Panc1 (cell line): ENCODE measurements at regions not wholly inside any gene's neighbourhood (a gene's known extent, or its start where the extent isn't known, plus 50 kb on each side); places are given as distances from the start of the nearest gene placed in this dataset.
A peak's percentile ranks its signal among the peaks of the same experiment; 100 is the strongest.

Experiments used
- ATAC-seq: fragments of 200-7000 bp; cut with Tn5 transposase; 2 replicates; pipeline ENCODE4 v1.9.1; 2020; ENCODE audit warnings: mild to moderate bottlenecking, moderate library complexity
- BruUV-seq: library from RNA; stranded (reverse); fragments of 400-500 nt; replicated peaks from 2 replicates; lab custom pipeline; 2021; lab: Mats Ljungman, UMichigan
- CTCF ChIA-PET: fragments of 300-600 bp; sonication (Branson Sonifier 250); formaldehyde crosslinking; loops from one replicate; lab custom pipeline; 2022; ENCODE audit warnings: antibody characterized with exemption; lab: Charles Lee
- POLR2A ChIA-PET: fragments of 300-600 bp; sonication (Branson Sonifier 250); formaldehyde crosslinking; loops from one replicate; lab custom pipeline; 2022; ENCODE audit warnings: antibody characterized with exemption; lab: Charles Lee
- DNase-seq: peaks from one replicate; pipeline ENCODE4 v3.0.0-alpha.2; 2010; ENCODE audit warnings: low read depth, low spot score
- H3K27ac ChIP-seq: 2 replicates; pipeline ENCODE4 v1.5.1; 2011; ENCODE audit warnings: mild to moderate bottlenecking, low read length, inconsistent platforms
- H3K27me3 ChIP-seq: fragments of 200-500 bp; sonication (Bioruptor generic); 2 replicates; pipeline ENCODE4 v1.6.0; 2014; ENCODE audit warnings: low read length, inconsistent platforms; ENCODE audit not compliant: control insufficient read depth, insufficient read depth
- H3K36me3 ChIP-seq: fragments of 200-500 bp; sonication (Bioruptor generic); 2 replicates; pipeline ENCODE4 v1.5.1; 2014; ENCODE audit warnings: inconsistent platforms, mild to moderate bottlenecking, low read length, moderate library complexity; ENCODE audit not compliant: control insufficient read depth, insufficient read depth
- H3K4me1 ChIP-seq: 2 replicates; pipeline ENCODE4 v1.5.1; 2011; ENCODE audit warnings: inconsistent platforms, mild to moderate bottlenecking, low read length, moderate library complexity; ENCODE audit not compliant: control insufficient read depth, insufficient read depth
- H3K4me3 ChIP-seq, 2 experiments: 2 replicates each; pipeline ENCODE4 v1.5.1; 2011 to 2012; ENCODE audit warnings: low read depth in 2 of 2, low read length in 2 of 2, mild to moderate bottlenecking in 2 of 2, inconsistent platforms in 1 of 2, moderate library complexity in 1 of 2
- H3K9me3 ChIP-seq: fragments of 200-500 bp; sonication (Bioruptor generic); 2 replicates; pipeline ENCODE4 v1.5.1; 2014; ENCODE audit warnings: low read depth, mild to moderate bottlenecking, inconsistent platforms, low read length, moderate library complexity; ENCODE audit not compliant: control insufficient read depth, insufficient read depth
- CTCF ChIP-seq: fragments of 450-650 bp; IDR thresholded peaks from 2 replicates; pipeline ENCODE4 v1.5.1; 2017; ENCODE audit warnings: mild to moderate bottlenecking
- POLR2AphosphoS5 ChIP-seq: IDR thresholded peaks from 2 replicates; pipeline ENCODE4 v1.6.1; 2012; ENCODE audit warnings: mild to moderate bottlenecking, low read depth, low read length, moderate library complexity
- REST ChIP-seq, 2 experiments: IDR thresholded peaks; 2 replicates each; pipeline ENCODE4 v1.6.1; 2011 to 2012; ENCODE audit warnings: low read depth in 2 of 2, control low read depth in 1 of 2, low read length in 1 of 2, mild to moderate bottlenecking in 1 of 2, moderate library complexity in 1 of 2; ENCODE audit not compliant: insufficient read depth in 1 of 2
- SIN3A ChIP-seq: IDR thresholded peaks from 2 replicates; pipeline ENCODE4 v1.6.1; 2012; ENCODE audit warnings: low read depth, mild to moderate bottlenecking, low read length, moderate library complexity, borderline replicate concordance; ENCODE audit not compliant: insufficient read depth
- TCF7L2 ChIP-seq: IDR thresholded peaks from 2 replicates; pipeline ENCODE4 v1.6.1; 2011; ENCODE audit warnings: mild to moderate bottlenecking, low read depth, low read length, inconsistent platforms
- in situ Hi-C: cut with HindIII; loops from 2 replicates; pipeline ENCODE4 v1.10.0; 2016; ENCODE audit warnings: low sequenced_read_pairs, low pct_unique_long_range_greater_than_20kb
- intact Hi-C: fragments of 100-400 bp; cut with micrococcal nuclease; formaldehyde crosslinking; loops from one replicate; pipeline ENCODE4 v1.10.0; 2022; ENCODE audit not compliant: unreplicated experiment

DNA sequence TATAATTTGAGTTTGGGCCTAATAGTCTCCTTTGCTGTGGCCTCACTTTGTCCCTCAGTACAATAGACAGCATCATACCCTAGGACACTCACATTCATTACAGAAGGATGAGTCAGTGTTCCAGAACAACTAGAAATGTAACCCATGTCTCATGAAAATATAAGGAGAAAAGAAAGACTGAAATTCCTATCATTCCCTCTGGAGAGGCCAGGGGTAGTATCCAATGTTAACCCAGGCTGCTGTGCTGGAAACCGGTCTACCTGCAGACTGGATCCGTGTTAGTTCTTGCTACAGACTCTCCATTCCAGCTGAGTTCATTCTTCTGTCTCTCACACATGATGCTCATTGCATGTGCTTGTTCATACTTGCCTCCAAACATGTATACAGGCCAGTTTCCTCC is 75.8 kb upstream of the HOXC13 start:
- DNase-seq: no peak
- Histone ChIP-seq H3K27ac (peak overlapping the region; percentile 51; the same call in 1 of the 2 replicates), H3K9me3 (no peaks in the 10 kb centered on the region), H3K27me3 (no peaks in the 10 kb centered on the region), H3K36me3 (no peaks in the 10 kb centered on the region), H3K4me1 (peaks cover 7% of the 10 kb centered on the region), H3K4me3 (no peak overlapping the region)
- ChIA-PET CTCF (no interaction called here), POLR2A (no interaction called here)
- no peak for ATAC-seq
- no TSS peak for BruUV-seq
- intact Hi-C loops (no loop called here), in situ Hi-C loops (no loop called here)
- no peak for TF ChIP-seq TCF7L2
- TF ChIP-seq SIN3A: no peak
- TF ChIP-seq POLR2AphosphoS5: no peak

GRCh38 chr12:53866727-53867126 is 71.9 kb upstream of the HOXC13 start:
- ChIA-PET CTCF (no interaction called here), POLR2A (no interaction called here)
- Histone ChIP-seq H3K36me3 (no peaks in the 10 kb centered on the region), H3K4me3 (no peak overlapping the region), H3K27me3 (no peaks in the 10 kb centered on the region), H3K9me3 (no peaks in the 10 kb centered on the region), H3K4me1 (peaks cover 11% of the 10 kb centered on the region), H3K27ac (no peak overlapping the region)
- no peak for ATAC-seq
- intact Hi-C loops (no loop called here), in situ Hi-C loops (no loop called here)
- no peak for DNase-seq
- TF ChIP-seq REST (IDR thresholded peaks at IDR 0.05; ENCODE audit: insufficient read depth in 1 of 2, low read depth in 2 of 2, low read length in 1 of 2) (no peak), POLR2AphosphoS5 (no peak), TCF7L2 (no peak), SIN3A (no peak), CTCF (no peak)
- no TSS peak for BruUV-seq

DNA sequence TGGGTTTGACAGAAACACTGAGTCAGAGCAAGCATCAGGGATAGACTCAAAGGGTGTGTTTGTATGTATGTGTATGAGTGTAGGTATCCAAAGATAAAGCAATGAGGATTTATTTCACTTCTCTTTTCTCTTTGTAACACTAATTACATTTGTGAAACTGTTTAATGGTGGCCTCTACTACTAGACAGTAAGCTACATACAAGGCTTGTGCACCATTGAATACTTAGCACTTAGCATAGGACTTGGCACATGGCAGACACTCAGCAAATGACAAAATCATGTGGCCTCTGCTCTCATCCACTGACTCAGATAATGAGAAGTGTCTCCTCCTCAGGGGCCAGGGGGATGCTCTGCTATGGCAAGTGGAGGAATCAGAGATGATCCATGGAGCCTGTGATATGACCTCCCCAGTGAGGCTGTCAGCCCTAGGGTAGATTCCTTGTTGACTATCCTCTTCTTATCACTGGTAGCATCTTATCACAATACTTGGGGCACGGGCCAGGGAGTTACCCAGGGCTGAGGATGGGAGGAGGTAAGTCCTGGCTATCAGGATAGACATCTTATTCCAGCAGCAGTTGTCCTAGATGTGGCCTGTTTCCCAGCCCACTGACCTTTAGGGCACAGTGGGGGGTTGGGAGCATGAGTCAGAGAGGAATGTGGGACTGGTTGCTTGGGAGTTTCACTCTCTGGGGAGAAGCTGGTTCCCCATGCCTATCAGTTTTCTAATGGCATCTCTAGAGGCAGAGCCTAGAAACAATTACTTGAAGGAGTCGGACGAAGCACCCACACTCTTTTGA is 71.2 kb upstream of the HOXC13 start:
- Histone ChIP-seq H3K27me3 (no peaks in the 10 kb centered on the region), H3K27ac (peak overlapping the region; percentile 49), H3K36me3 (no peaks in the 10 kb centered on the region), H3K4me1 (peaks cover 11% of the 10 kb centered on the region), H3K9me3 (no peaks in the 10 kb centered on the region), H3K4me3 (no peak overlapping the region)
- no peak for TF ChIP-seq CTCF
- TF ChIP-seq POLR2AphosphoS5: no peak
- no peak for TF ChIP-seq TCF7L2
- no peak for TF ChIP-seq SIN3A
- no peak for TF ChIP-seq REST (IDR thresholded peaks at IDR 0.05; ENCODE audit: insufficient read depth in 1 of 2, low read depth in 2 of 2, low read length in 1 of 2)
- CTCF ChIA-PET: no interaction called here
- intact Hi-C loops (no loop called here), in situ Hi-C loops (no loop called here)
- POLR2A ChIA-PET: no interaction called here
- ATAC-seq: peak; percentile 83
- no peak for DNase-seq
- BruUV-seq: no TSS peak
